EH (cell line): ENCODE measurements at regions not wholly inside any gene's neighbourhood (a gene's known extent, or its start where the extent isn't known, plus 50 kb on each side); places are given as distances from the start of the nearest gene placed in this dataset.

Experiments used
- DNase-seq: peaks from one replicate; pipeline ENCODE4 v3.0.0-alpha.2; 2015; ENCODE audit warnings: low read depth

DNA sequence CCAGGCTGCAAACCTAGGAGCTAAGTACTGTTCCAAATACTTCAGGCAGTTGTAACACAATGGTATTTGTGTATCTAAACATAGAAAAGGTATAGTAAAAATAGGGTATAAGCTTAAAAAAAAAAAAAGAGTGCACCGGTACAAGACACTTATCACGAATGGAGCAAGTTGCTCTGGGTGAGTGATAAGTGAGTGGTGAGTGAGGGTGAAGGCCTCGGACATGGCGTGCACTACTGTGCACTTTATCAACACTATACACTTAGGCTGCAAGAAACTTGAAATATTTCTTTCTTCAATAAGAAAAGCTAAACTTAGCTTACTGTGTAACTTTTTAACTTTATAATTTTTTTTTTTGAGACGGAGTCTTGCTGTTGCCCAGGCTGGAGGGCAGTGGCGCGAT, 159.5 kb upstream of the PDE10A start:
- no peak for DNase-seq

DNA sequence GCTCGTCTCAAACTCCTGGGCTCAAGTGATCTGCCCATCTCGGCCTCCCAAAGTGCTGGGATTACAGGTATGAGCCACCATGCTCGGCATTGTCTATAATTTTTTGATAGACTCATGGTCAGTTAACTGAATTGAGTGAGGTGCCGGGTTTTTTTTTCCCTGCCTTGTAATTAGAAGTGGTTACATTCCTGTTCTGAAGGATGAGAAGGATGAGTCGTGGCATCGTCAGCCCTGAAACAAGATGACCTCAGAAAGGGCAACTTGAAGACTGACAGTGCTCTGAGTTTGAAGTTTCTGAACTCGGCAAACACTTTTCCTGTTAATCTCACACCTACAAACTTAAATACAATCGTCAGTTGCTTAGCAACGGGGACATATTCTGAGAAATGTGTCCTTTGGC, 158.7 kb upstream of the PDE10A start:
- DNase-seq: no peak

DNA sequence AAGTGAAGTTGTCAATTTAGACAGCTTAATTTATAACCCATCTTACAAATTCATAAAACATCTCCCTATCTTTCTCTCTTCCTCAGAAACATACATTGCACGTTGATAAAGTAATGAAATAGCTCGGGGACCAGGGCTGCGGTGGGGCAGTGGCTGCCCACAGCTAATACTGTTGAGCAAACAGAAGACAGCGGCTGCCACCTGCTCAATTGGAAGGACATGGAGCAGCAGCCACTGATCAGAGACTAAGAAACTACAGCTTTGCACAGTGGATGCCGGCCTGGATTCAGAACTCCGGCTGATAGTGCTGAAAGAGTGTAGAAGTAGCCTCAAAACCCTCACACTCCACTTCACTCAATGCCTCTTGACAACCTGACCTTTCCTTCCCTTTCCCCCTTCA, 157.9 kb upstream of the PDE10A start:
- DNase-seq: no peak

DNA sequence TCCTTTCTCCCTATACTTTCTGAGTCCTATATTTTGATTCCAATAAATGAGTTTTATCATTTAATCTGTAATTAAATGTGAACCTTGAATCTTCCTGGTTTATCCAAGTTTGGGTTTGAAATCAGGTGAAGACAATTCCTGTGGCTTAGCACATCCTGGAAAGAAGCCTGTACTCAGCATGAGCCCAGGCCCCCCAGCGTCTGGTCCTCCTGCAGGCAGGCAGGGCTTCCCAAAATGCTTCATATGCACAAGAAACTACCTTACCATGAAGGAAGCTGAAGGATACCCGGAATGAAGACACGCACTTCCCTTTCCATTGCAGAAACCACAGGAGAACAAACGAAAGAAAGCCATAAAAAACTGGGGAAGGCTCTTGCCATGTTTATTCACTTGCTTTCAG, 157.4 kb upstream of the PDE10A start:
- DNase-seq: no peak

DNA sequence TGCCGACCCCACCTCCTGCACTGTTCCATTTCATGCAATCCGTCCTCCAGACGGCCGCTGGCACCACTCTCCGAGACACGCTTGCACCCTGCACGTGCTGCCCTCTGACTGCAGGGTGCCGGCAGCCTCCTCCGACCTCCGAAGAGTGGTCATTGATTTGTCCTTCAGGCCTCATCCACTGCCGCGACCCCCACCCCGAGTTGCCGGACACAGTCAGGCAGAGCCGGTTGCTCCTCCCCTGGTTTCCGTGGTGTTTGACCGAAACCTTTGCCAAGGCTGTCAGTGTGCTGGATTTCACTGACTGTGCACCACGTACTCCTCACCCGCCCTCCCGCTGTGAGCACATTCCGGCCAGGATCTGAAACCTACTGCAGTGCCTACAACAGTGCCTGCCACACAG, 156.4 kb upstream of the PDE10A start:
- DNase-seq: no peak

DNA sequence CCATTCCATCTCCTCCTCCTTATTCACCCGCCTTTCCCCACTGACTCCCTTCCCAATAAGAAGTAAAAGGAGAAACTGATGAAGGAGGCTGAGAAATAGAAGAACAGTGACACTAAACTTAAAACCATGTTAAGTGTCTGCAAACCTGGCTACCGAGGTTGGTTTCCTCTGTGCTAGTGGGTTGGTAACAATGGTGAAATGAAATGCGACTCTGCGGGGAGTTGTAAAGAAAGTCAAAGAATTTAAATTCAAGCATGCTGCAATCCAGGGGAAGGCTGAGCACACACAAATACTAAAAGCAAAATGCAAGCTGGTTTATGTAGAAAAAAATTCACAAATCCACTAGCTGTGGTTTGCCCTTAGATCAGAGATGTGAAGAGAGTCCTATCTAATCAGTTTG, 155.2 kb upstream of the PDE10A start:
- no peak for DNase-seq

DNA sequence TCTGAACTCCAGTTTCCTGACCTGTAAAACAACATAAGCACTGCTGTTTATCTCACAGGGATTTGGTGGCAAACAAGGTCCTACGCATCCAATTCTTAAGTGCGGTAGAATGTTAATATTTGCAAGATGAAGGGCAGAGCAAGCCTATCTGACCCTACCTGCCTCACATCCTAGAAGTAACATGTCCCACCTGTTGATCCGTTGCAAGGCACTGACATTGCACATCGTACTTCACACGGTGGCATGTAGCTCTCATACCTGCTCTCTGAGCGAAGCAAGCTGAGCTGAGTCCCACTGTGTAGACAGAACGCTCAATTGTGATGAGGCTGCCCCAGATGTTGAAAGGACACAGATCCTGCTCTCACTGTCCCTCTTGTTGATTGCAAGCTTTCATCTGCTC, 154.7 kb upstream of the PDE10A start:
- DNase-seq: no peak

DNA sequence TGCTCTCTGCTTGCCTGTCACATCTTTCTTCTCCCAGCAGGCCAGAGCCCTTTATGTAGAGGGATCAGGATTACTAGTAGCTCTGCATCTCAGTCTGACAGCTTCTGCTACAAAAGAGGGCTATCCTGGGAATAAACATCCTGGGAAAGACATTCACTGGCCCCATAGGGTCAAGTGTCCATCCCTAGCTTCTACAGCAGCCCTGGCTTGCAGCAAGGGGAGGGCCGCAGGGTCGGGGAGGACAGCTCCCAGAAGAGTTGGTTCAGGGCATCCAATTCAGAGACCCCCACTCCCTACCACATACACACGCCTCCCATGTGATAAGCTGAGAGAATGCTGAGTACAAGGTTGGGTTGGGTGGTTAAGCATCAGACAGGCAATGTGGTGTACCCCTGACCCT, 154.1 kb upstream of the PDE10A start:
- DNase-seq: no peak

DNA sequence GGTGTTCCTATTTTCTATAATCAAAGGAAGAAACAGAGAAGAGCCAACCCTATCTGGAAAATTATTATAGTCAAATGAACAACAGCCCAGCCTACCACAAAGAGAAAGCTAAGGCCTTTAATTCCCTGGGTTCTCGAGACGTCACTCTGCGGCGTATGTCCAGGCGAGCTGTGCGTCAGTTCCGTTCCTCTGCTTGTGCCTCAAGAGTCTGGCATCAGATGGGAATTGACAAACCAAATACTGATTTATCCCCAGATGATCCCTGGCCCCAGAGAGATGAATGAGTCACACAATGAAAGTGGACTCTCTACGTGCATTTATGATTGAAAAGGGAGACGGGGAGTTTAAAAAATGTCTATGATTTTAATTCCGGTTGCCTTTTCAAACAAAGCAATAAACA, 151.6 kb upstream of the PDE10A start:
- no peak for DNase-seq

DNA sequence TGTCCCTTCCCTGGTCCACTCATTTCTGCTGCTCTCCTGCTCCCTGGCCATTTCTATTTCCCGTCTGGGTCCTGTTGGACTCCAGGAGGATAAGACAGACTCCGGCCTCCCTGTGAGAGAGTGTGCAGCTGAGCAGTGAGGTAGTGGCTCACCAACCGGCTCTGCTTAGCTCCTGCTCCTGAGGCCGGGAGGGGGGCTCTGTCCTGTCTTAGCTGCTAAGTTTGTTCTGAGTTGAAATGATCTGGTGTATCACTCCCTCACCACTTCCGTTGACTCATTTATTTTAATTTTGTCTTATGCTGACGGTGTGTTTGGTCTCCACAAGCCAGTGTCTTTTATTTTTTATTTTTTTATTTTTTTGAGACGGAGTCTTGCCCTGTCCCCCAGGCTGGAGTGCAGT, 148.5 kb upstream of the PDE10A start:
- DNase-seq: no peak

DNA sequence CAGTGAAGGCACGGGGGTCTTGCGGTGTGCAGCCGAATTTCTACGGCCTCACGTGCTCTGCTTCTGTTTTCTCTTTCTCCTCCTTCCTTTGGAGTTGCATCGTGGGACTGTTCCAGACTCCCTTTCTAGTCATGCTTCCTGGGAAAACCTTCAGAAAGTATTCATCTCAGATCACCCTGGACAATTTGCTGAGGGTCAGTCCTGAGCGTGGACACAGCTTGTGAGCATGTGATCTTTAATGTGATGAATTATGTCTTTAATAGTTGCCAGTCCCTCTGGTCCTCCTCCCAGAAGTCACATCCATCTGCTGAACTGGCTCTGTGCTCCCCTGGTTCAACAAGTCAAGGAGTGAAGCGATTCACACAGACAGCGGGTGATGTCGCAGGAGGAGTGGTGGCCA, 145.0 kb upstream of the PDE10A start:
- no peak for DNase-seq

DNA sequence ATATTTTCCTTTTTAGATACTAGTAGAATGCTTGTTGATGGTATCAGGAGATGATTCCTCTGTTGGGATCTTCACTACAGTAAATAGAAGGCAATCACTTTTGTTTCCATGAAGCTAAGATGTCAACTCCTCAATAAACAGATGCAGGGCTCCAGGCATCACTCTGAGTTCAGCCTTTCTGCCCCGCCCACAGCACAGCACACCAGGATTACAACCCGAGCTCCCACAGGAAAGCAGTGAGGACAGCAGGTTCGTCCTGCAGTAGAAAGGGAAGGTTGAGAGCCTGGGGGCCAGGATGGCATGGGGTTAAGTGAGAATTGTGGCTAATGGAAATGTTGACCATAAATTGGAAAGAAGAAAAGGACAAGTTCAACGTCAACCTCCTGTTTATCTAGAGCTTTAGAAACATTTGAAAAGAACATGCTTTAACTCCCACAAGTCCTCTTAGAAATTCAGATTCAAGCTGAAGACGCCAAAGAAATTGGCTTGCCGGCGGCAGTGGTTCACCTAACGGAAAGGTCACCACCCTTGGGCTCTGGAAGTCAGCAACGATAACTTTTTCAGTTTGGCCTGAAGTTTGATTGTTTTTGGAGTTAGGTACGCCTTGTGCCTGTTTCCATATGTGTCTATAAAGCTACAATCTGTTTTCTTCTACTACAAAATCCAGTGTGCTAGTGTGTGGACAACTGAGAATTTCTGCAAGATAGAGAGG, 144.4 kb upstream of the PDE10A start:
- no peak for DNase-seq

DNA sequence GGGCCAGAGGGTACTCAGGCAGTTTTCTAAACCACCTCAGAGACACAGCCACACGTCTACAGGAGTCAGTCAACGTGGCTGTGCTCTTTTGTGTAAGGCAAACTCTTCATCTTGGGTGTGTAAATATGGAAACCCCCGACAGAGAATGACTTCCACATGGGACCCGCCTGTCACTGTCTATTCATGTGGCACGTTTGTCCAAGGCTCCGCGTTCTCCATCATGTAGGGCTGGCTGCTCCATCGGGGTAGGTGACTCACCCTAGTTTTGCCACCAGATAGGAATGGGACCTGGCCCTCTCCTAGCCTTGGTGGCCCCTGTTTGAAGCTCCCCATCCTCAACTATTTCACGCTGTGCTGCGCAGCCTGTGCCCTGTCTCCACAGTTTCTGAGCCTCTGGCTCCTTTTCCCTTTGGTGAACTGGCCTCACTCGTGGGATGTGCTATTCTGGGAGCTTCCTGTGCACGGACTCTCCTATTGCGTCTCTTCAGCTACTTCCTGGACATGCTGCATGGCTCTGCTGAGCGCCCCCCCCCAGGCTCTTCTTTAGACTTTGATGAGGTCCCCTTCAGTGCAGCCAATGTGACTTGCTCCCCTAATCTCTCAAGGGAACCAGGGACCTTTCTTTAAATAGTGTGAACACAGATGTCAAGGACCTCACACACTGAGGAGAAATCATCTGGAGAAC, 143.2 kb upstream of the PDE10A start:
- no peak for DNase-seq

DNA sequence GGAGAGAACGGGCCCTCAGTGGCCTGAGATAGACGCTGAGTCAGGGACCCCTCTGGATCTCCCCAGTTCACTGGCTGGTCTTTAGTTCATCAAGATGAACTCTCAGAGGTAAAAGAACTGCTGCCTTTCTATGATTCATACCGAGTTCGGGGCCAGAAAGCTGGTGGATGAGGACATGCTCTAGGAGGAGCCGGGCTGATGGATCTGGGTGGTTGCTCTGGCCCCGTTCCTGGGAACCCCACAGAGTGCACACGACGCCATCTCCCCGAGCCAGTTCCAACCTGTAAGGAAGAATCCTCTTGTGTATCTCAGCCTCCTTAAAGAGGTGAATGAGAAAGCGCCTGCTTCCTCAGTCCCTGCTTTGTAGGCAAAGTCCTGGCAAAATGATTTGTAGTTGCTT, 142.6 kb upstream of the PDE10A start:
- no peak for DNase-seq

DNA sequence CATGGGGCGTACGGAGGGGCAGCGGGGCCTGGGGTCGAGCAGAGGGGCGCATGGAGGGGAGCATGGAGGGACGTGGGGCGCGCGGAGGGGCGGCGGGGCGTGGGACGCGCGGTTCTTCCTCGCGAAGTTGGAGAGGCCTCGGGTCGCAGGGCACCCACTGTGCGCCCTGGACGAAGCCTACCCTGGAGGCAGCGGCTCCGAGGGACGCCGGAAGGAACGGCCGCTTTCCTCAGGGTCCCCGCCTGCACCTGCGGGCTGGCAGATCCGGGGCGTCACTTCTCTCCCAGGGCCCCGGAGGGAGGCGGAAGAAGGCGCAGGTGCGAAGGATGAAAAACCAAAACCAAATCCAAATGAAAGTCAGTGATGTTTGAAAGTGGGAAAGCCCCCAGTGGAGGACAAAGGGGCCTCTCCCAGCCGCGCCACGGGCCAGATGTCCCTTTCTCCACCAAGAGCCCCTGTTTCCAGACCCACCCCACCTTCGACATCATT, 142.1 kb upstream of the PDE10A start:
- no peak for DNase-seq

DNA sequence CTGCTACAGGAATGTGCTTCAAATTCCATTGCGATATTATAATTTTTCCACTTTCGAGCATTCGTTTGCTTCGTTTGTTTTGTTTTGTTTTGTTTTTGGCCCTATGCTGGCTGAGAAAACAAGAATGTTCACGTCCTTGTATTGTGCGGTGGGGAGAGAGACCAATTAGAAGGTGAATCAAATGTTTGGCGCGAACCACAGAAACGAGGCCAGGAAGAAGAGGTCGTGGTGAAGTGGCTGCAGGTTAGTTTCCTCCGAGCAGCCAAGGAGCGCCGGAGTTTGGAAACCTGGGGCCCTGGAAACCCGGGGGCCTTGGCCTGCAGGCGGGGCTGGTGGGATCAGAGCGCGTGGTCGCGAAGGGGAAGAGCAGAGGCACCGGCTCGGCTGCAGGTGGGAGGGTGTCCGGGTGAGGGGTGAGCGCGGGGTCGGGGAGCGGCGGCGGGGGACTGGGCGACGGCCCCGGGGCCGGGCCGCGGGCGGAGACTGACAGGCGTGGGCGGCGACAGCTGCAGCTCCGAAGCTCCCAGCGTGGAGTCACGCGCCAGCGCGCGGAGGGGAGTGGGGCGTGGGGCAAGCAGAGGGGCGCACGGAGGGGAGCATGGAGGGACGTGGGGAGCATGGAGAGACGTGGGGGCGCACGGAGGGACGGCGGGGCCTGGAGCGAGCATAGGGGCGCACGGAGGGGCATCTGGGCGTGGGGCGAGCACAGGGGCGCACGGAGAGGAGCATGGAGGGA, 141.5 kb upstream of the PDE10A start:
- no peak for DNase-seq

DNA sequence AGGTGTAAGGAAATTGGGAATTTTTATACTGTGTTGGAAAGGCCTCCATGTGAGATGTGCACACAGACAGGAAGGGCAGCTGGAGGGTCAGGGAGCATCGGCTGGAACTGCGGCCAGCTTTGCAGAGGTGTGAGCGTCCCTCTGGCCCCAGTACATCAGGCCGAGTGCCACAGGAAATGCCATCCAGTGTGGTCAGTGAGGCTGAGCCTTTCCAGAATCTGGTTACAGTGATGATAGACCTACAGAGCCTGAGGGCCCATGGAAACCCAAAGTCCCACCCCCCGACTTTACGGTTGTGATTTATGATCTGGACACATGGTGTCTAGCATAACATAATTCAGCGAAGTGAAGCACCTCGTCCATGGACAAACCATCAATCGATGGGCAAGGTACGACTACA, 137.3 kb upstream of the PDE10A start:
- no peak for DNase-seq

DNA sequence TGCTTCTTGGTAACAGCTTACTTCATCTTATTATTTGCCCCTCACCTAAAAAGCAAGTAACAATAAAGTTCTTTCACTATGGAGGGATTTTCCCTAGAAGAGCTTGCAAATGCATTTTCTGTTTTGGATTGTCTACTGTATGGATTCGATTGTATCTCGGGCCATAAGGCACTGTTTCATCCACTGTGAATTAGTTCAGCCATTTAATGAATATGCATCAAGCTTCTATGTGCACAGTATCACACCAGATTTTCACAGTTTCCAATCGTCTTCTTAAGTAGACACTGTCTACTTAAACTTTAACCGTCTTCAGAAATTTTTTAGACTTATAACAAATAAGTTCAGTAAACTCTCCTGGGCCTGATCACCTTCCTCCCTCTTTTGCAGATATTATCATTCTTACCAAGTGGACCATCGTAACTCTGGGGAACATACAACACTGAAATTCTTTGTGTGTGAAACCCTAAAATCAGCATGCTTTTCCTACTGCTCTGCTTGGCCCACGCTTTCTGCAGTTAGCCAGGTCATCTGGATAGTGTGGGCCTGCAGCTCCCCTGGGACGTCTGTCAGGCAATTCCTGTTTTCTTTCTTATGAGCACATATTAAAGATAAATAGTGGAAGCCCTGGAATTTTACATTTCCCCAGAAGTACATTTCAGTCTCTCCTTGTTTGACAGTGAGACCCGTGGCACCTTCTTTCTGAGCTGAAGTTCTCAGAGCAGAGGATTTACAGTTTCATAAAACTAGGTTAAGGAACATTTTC, 136.5 kb upstream of the PDE10A start:
- no peak for DNase-seq

DNA sequence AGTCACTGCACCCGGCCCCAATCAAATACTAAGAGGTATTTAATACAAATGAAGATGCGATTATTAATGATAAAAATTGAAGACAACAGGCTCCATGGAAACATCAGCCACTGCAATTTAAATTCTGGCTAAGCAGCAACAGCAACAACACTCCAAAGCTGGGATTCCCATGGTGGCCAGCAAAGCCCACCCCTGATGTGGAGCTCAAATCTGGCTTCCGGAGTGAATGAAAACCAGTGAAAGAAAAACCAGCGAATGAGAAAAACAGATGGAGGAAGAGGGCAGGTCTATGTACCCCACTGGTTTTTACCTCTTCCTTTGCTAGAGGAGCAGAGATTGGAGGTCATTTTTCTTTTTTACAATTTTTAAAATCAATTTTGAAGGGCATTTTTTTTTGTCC, 135.9 kb upstream of the PDE10A start:
- no peak for DNase-seq

DNA sequence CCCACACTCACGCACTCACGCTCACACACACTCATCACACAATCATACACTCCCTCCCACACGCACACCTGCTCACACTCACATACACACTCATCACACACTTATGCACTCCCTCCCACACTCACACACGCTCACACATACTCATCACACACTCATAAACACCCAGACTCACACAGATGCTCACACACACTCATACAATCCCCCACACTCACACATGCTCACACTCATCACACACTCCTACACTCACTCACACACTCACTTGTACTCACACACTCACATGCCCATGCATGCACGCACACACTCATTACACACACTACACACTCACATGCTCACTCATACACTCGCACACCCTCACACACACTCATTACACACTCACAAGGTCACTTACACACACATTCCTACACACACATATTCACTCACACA, 131.1 kb upstream of the PDE10A start:
- no peak for DNase-seq

DNA sequence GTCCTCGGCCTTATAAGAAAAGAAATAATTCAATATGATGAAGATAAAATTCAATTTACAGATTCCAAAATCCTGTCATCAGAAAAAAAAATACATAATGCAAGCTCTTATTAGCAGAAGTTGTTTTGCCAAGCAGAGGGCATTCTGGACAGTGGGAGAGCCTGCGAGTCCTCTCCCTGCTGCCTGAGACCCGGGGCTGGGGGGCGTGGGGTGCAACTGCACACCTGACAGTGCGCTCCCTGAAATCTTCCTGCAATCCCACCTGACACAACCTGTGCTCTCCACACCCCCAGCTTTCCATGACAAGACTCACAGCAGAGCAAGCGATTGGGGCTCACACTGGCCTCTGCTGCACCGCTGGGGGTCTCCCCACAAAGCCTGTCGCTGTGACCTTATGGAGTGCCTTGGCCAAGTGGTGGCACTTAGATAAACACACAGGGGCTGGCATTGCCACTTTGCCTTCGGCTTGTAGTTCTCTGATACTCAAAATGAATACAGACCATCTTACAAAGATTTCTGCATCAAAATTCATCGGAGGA, 130.3 kb upstream of the PDE10A start:
- DNase-seq: no peak

DNA sequence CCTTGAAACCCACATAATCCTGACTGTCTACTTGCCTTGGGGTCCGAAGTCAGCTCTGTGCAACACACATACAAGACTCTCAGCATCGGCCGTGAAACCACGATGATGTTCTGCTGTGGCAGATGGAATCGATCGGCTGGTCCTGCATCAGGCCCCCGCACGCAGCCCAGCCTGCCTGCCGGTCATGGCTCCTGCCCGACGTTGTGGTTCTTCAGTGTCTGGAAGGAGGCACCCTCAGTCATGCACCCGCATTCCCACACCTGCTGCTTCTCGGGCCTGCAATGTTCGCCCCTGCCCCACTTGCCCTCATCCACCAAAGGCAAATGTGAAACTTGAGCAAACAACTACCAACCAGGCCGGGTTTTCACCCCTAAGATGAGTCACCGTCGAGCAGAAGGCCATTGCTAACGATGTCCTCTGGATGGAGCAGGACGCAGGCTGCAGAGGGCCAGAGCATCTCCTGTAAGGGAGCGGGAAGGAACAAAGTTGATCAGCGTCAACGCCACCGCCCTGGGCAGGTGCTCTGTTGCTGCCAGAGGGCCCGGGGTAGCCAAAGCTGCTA, 128.9 kb upstream of the PDE10A start:
- DNase-seq: no peak
